HG03108 (cell line): ENCODE measurements at regions not wholly inside any gene's neighbourhood (a gene's known extent, or its start where the extent isn't known, plus 50 kb on each side); places are given as distances from the start of the nearest gene placed in this dataset.
"Not testable (repeated sequence)": the region's sequence is repeated elsewhere in the genome, so short reads cannot be mapped to it uniquely, and the experiment has no call there.

Experiments used
- ATAC-seq: cut with Tn5 transposase; IDR thresholded peaks from one replicate; pipeline ENCODE4 v1.9.1; 2021; ENCODE audit warnings: moderate library complexity; ENCODE audit not compliant: unreplicated experiment

GRCh38 chr15:77897896-77898406 lies 179.6 kb downstream of the TBC1D2B start:
- ATAC-seq: no peak

- ATAC-seq: not testable (repeated sequence)
Measured at GRCh38 chr15:77897113-77897895, 180.2 kb downstream of the TBC1D2B start.

- ATAC-seq: not testable (repeated sequence)
Measured at GRCh38 chr15:77896147-77897112, 181.1 kb downstream of the TBC1D2B start.

GRCh38 chr15:77895742-77896141 lies 181.8 kb downstream of the TBC1D2B start:
- no peak for ATAC-seq

GRCh38 chr15:77895145-77895544 lies 182.4 kb downstream of the TBC1D2B start:
- not testable (repeated sequence) for ATAC-seq

- ATAC-seq: not testable (repeated sequence)
Measured at GRCh38 chr15:77893671-77894640, 183.6 kb downstream of the TBC1D2B start.

GRCh38 chr15:77893246-77893645 lies 184.3 kb downstream of the TBC1D2B start:
- not testable (repeated sequence) for ATAC-seq

- ATAC-seq: no peak
Measured at GRCh38 chr15:77892335-77892734, 185.2 kb downstream of the TBC1D2B start.

- ATAC-seq: not testable (repeated sequence)
Measured at GRCh38 chr15:77891862-77892261, 185.6 kb downstream of the TBC1D2B start.

GRCh38 chr15:77890911-77891801 lies 186.4 kb downstream of the TBC1D2B start:
- ATAC-seq: peak; percentile 44

- ATAC-seq: not testable (repeated sequence)
Measured at GRCh38 chr15:77889828-77890725, 187.4 kb downstream of the TBC1D2B start.

- no peak for ATAC-seq
Measured at GRCh38 chr15:77889009-77889806, 188.3 kb downstream of the TBC1D2B start.

- ATAC-seq: not testable (repeated sequence)
Measured at GRCh38 chr15:77887563-77888429, 189.7 kb downstream of the TBC1D2B start.

- no peak for ATAC-seq
Measured at GRCh38 chr15:77886805-77887448, 190.6 kb downstream of the TBC1D2B start.

GRCh38 chr15:77885877-77886500 lies 191.5 kb downstream of the TBC1D2B start:
- ATAC-seq: not testable (repeated sequence)
